22Rv1 (cell line): ENCODE measurements at regions not wholly inside any gene's neighbourhood (a gene's known extent, or its start where the extent isn't known, plus 50 kb on each side); places are given as distances from the start of the nearest gene placed in this dataset.

Experiments used
- H3K27ac ChIP-seq: fragments of 450-650 bp; 2 replicates; pipeline ENCODE4 v1.5.1; 2017
- ZFX ChIP-seq: fragments of 450-650 bp; IDR thresholded peaks from 2 replicates; pipeline ENCODE4 v1.6.1; 2017; ENCODE audit warnings: antibody characterized with exemption, borderline replicate concordance
- TF ChIP-seq, protein P1 (sequence below): fragments of 450-650 bp; IDR thresholded peaks from 2 replicates; pipeline ENCODE4 v1.5.1; 2017; ENCODE audit warnings: mild to moderate bottlenecking

DNA sequence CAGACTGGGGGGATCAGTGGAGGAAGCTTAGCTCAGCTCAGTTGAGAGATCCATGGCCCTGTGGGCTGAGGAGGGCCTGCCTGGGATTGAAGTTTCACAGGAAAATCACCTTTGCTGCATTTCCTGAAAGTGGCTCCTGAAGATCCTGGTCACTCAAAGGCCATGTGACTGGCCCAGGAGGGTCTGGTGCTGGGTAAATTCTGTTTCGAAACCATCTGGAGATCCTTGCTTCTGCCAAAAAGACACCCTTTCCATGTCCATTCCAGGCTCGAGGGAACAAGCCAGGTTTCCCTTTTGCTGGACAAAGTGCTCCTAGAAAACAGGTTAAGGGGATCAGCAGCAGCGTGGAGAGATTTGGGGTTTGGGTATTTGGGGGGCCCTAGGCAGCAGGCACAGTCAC, 293.3 kb downstream of the ZNF536 start:
- no peak overlapping the region for H3K27ac ChIP-seq
- no peak for TF ChIP-seq ZFX
- TF ChIP-seq, protein P1, sequence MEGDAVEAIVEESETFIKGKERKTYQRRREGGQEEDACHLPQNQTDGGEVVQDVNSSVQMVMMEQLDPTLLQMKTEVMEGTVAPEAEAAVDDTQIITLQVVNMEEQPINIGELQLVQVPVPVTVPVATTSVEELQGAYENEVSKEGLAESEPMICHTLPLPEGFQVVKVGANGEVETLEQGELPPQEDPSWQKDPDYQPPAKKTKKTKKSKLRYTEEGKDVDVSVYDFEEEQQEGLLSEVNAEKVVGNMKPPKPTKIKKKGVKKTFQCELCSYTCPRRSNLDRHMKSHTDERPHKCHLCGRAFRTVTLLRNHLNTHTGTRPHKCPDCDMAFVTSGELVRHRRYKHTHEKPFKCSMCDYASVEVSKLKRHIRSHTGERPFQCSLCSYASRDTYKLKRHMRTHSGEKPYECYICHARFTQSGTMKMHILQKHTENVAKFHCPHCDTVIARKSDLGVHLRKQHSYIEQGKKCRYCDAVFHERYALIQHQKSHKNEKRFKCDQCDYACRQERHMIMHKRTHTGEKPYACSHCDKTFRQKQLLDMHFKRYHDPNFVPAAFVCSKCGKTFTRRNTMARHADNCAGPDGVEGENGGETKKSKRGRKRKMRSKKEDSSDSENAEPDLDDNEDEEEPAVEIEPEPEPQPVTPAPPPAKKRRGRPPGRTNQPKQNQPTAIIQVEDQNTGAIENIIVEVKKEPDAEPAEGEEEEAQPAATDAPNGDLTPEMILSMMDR, result no peak

GRCh38 chr19:30663611-30664174, 291.5 kb downstream of the ZNF536 start:
- H3K27ac ChIP-seq, result no peak overlapping the region
- no peak for TF ChIP-seq ZFX
- TF ChIP-seq, protein P1, result no peak

GRCh38 chr19:30662211-30662861, 290.2 kb downstream of the ZNF536 start:
- no peak for TF ChIP-seq ZFX
- TF ChIP-seq, protein P1, result no peak
- H3K27ac ChIP-seq, result no peak overlapping the region

GRCh38 chr19:30659638-30660037, 287.5 kb downstream of the ZNF536 start:
- H3K27ac ChIP-seq, result no peak overlapping the region
- TF ChIP-seq, protein P1, result no peak
- TF ChIP-seq ZFX, result no peak

DNA sequence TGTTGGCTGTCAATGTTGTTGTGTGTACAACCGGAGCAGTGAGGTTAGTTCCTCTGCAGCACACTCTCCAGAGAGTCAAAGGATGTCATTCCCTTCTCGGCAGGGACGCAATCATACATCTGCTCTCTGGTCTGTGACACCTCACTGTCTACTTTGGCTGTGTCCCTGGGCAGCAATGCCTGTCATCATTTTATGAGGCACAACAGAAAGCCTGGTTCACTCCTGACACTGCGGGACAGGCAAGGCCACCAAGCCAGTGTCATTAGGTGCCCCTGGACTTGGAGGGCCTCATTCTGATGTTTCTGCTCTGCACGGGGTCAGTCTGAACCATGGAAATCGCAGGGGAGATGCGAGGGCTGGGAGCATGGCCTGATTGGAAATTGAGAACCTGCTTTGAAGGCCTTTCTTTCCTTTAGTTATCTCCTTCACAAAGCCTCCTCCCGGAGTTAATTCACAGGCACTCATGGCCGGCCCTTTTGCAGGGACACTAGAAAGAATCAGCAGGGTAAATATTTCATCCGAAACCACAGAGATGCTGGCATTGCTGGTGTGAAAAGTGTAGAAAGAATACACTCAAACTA, 284.4 kb downstream of the ZNF536 start:
- no peak overlapping the region for H3K27ac ChIP-seq
- TF ChIP-seq, protein P1, result no peak
- TF ChIP-seq ZFX, result no peak

- TF ChIP-seq ZFX, result no peak
- TF ChIP-seq, protein P1, result no peak
- H3K27ac ChIP-seq, result no peak overlapping the region
Observed at GRCh38 chr19:30653646-30654386, 281.6 kb downstream of the ZNF536 start.

GRCh38 chr19:30652751-30653150, 280.6 kb downstream of the ZNF536 start:
- H3K27ac ChIP-seq, result no peak overlapping the region
- no peak for TF ChIP-seq ZFX
- TF ChIP-seq, protein P1, result no peak
